Mesenchymal stem cell (in vitro differentiated cells and primary cell): ENCODE measurements at regions not wholly inside any gene's neighbourhood (a gene's known extent, or its start where the extent isn't known, plus 50 kb on each side); places are given as distances from the start of the nearest gene placed in this dataset.

Experiments used
- DNase-seq: peaks from one replicate; pipeline ENCODE4 v3.0.0-alpha.2; 2013
- H2AFZ ChIP-seq: one replicate; pipeline ENCODE4 v1.6.1; 2013; ENCODE audit warnings: low read depth, mild to moderate bottlenecking, control low read depth, inconsistent platforms, low read length, moderate library complexity
- H2AK5ac ChIP-seq: 2 replicates; pipeline ENCODE4 v1.6.1; 2013; ENCODE audit warnings: low read length, moderate library complexity, mild to moderate bottlenecking, inconsistent platforms; ENCODE audit not compliant: severe bottlenecking
- H2BK120ac ChIP-seq: one replicate; pipeline ENCODE4 v1.6.1; 2013; ENCODE audit warnings: low read depth, mild to moderate bottlenecking, inconsistent platforms, low read length, moderate library complexity
- H2BK12ac ChIP-seq, 2 experiments: one replicate each; pipeline ENCODE4 v1.6.1; 2013; ENCODE audit warnings: inconsistent platforms in 2 of 2, low read length in 2 of 2, mild to moderate bottlenecking in 2 of 2, moderate library complexity in 2 of 2, control low read depth in 1 of 2
- H2BK15ac ChIP-seq: one replicate; pipeline ENCODE4 v1.6.1; 2013; ENCODE audit warnings: mild to moderate bottlenecking, low read depth, inconsistent platforms; ENCODE audit not compliant: poor library complexity, severe bottlenecking
- H2BK5ac ChIP-seq: 2 replicates; pipeline ENCODE4 v1.6.1; 2013; ENCODE audit warnings: low read depth, mild to moderate bottlenecking, low read length, control low read depth, inconsistent platforms; ENCODE audit not compliant: poor library complexity, severe bottlenecking
- H3K14ac ChIP-seq, 2 experiments: one replicate each; pipeline ENCODE4 v1.6.1; 2013; ENCODE audit warnings: inconsistent platforms in 2 of 2, low read length in 2 of 2, control low read depth in 1 of 2, mild to moderate bottlenecking in 1 of 2, moderate library complexity in 1 of 2
- H3K18ac ChIP-seq, 2 experiments: one replicate each; pipeline ENCODE4 v1.6.1; 2013; ENCODE audit warnings: inconsistent platforms in 2 of 2, low read length in 2 of 2, control low read depth in 1 of 2, low read depth in 1 of 2, mild to moderate bottlenecking in 1 of 2
- H3K23ac ChIP-seq, 2 experiments: one replicate each; pipeline ENCODE4 v1.6.1; 2013; ENCODE audit warnings: inconsistent platforms in 2 of 2, low read length in 2 of 2, mild to moderate bottlenecking in 2 of 2, moderate library complexity in 2 of 2, control low read depth in 1 of 2
- H3K27ac ChIP-seq: 2 replicates; pipeline ENCODE4 v1.5.1; 2013; ENCODE audit warnings: mild to moderate bottlenecking, moderate library complexity, low read length, control low read depth, inconsistent platforms; ENCODE audit not compliant: poor library complexity, severe bottlenecking
- H3K27me3 ChIP-seq, 2 experiments: 2 replicates each; pipeline versions ENCODE4 v1.6.1 to v1.7.0; 2013; ENCODE audit warnings: low read length in 2 of 2, mild to moderate bottlenecking in 2 of 2, moderate library complexity in 2 of 2, control low read depth in 1 of 2, inconsistent platforms in 1 of 2; ENCODE audit not compliant: control insufficient read depth in 1 of 2, insufficient read depth in 1 of 2
- H3K36me3 ChIP-seq, 2 experiments: 2 replicates each; pipeline versions ENCODE4 v1.6.1 to v1.7.0; 2013; ENCODE audit warnings: low read length in 2 of 2, control low read depth in 1 of 2, inconsistent platforms in 1 of 2, low read depth in 1 of 2, mild to moderate bottlenecking in 1 of 2; ENCODE audit not compliant: insufficient read depth in 2 of 2, control insufficient read depth in 1 of 2
- H3K4ac ChIP-seq, 2 experiments: one replicate each; pipeline ENCODE4 v1.6.1; 2013; ENCODE audit warnings: inconsistent platforms in 2 of 2, low read length in 2 of 2, mild to moderate bottlenecking in 2 of 2, moderate library complexity in 2 of 2, control low read depth in 1 of 2, low read depth in 1 of 2
- H3K4me1 ChIP-seq: 2 replicates; pipeline ENCODE4 v1.6.1; 2013; ENCODE audit warnings: low read depth, low read length, control low read depth; ENCODE audit not compliant: control insufficient read depth, insufficient read depth
- H3K4me2 ChIP-seq: 2 replicates; pipeline ENCODE4 v1.6.1; 2013; ENCODE audit warnings: low read length, mild to moderate bottlenecking, inconsistent platforms; ENCODE audit not compliant: poor library complexity, severe bottlenecking
- H3K4me3 ChIP-seq, 2 experiments: 2 replicates each; pipeline versions ENCODE4 v1.5.1 to v1.7.0; 2013; ENCODE audit warnings: low read length in 2 of 2, mild to moderate bottlenecking in 2 of 2, control low read depth in 1 of 2, low read depth in 1 of 2; ENCODE audit not compliant: insufficient read depth in 1 of 2
- H3K79me1 ChIP-seq: replicated peaks from 2 replicates; pipeline ENCODE4 v1.6.1; 2013; ENCODE audit warnings: mild to moderate bottlenecking, control low read depth, low read length, inconsistent platforms; ENCODE audit not compliant: poor library complexity, severe bottlenecking
- H3K9ac ChIP-seq: 2 replicates; pipeline ENCODE4 v1.7.0; 2013; ENCODE audit warnings: mild to moderate bottlenecking, low read length, moderate library complexity
- H3K9me3 ChIP-seq: 2 replicates; pipeline ENCODE4 v1.7.0; 2013; ENCODE audit warnings: mild to moderate bottlenecking, low read length; ENCODE audit not compliant: control insufficient read depth
- H4K8ac ChIP-seq: one replicate; pipeline ENCODE4 v1.6.1; 2013; ENCODE audit warnings: inconsistent platforms, mild to moderate bottlenecking, low read length, moderate library complexity
- H4K91ac ChIP-seq: one replicate; pipeline ENCODE4 v1.6.1; 2013; ENCODE audit warnings: mild to moderate bottlenecking, low read length, inconsistent platforms
- WGBS: methylation state at CpG from one replicate; pipeline ENCODE4 v1.1.7; 2013; ENCODE audit warnings: mixed read lengths; 5-methylcytosine and 5-hydroxymethylcytosine counted together

DNA sequence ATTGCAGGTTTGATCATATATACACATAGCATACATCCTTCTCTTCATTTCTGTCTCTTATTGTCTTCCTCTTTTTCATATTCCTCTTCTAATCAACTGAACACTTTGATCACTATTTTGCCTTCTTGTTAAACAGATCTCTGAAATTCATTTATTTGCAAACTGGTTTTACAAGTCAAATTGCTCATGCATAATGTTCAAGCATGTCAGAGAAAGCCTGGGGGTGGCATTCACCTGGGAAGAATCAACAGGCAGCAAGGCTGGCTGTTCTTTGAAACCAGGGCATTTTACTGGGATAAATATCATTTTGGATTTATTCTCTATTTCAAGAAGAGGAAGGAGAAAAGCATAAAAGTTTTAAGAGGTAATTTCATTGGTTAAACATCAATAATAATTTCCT lies 66.9 kb upstream of the LRATD1 start:
- no peak overlapping the region for H3K23ac ChIP-seq
- no peak overlapping the region for H2BK5ac ChIP-seq
- H3K27me3 ChIP-seq, result no peaks in the 10 kb centered on the region
- H3K4me2 ChIP-seq, result no peak overlapping the region
- H4K8ac ChIP-seq, result no peak overlapping the region
- H2BK12ac ChIP-seq, result no peak overlapping the region
- no peak overlapping the region for H2AFZ ChIP-seq
- peaks cover 3% of the 10 kb centered on the region for H3K9me3 ChIP-seq
- H2BK15ac ChIP-seq, result no peak overlapping the region
- no peaks in the 10 kb centered on the region for H3K36me3 ChIP-seq
- H3K27ac ChIP-seq, result no peak overlapping the region
- H3K79me1 ChIP-seq, result no peaks in the 10 kb centered on the region
- H3K4ac ChIP-seq, result no peak overlapping the region
- H2BK120ac ChIP-seq, result no peak overlapping the region
- no peak overlapping the region for H2AK5ac ChIP-seq
- H3K4me1 ChIP-seq, result no peaks in the 10 kb centered on the region
- no peak overlapping the region for H3K9ac ChIP-seq
- H3K18ac ChIP-seq, result no peak overlapping the region
- H4K91ac ChIP-seq, result no peak overlapping the region
- no peak for DNase-seq
- no peak overlapping the region for H3K14ac ChIP-seq
- no peak overlapping the region for H3K4me3 ChIP-seq

DNA sequence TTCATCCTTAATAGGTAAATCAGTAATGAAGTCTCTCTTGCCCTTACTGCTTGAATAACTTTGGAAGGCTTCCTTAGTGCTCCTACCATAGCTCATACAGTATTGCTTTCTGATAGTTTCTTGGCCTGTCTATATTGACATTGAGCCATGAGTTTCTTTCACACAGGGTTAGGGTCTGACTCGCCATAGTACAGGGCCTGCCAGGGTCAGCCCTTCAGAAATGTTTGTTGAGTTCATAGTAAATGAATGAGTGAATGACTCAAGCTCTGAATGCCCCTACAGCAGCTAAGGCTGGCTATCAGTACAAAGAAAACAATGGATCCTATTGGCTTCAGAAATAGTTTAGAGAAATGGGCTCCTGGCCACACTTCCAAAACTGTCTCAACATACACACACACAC lies 65.0 kb upstream of the LRATD1 start:
- DNase-seq, result no peak
- Histone ChIP-seq H4K91ac (no peak overlapping the region), H2BK120ac (no peak overlapping the region), H3K9ac (no peak overlapping the region), H2BK5ac (no peak overlapping the region), H2BK12ac (no peak overlapping the region), H3K27ac (no peak overlapping the region), H3K23ac (no peak overlapping the region), H3K36me3 (no peaks in the 10 kb centered on the region), H2BK15ac (no peak overlapping the region), H3K9me3 (peaks cover 3% of the 10 kb centered on the region), H3K27me3 (no peaks in the 10 kb centered on the region), H3K79me1 (no peaks in the 10 kb centered on the region), H3K14ac (no peak overlapping the region), H3K4ac (no peak overlapping the region), H4K8ac (no peak overlapping the region), H3K18ac (no peak overlapping the region), H3K4me2 (no peak overlapping the region), H2AK5ac (no peak overlapping the region), H2AFZ (no peak overlapping the region), H3K4me3 (no peak overlapping the region), H3K4me1 (no peaks in the 10 kb centered on the region)
- 60% methylated on average over 1 of the region's 1 CpG for WGBS

DNA sequence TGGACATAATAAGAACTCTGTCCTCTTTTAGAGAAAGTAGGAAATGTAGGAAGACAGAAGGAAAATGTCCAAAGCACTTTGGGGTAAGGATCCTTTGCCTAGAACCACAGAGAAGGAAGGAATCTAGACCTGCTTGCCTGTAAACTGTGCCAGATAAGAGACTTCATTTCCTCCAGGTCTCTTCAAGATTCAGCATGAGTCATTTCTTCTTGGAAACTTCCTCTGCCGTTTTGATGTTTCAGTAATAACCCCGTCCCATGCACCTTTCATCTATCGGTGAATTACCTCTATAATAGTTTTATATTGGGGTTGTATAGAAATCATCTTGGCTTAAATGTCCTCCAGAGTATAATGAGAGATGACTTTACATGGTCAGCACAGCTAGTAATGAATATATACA lies 63.2 kb upstream of the LRATD1 start:
- H2BK12ac ChIP-seq, result no peak overlapping the region
- no peak overlapping the region for H3K18ac ChIP-seq
- no peak overlapping the region for H2AK5ac ChIP-seq
- H4K8ac ChIP-seq, result no peak overlapping the region
- H3K27me3 ChIP-seq, result no peaks in the 10 kb centered on the region
- H3K36me3 ChIP-seq, result no peaks in the 10 kb centered on the region
- no peaks in the 10 kb centered on the region for H3K4me1 ChIP-seq
- H3K79me1 ChIP-seq, result no peaks in the 10 kb centered on the region
- H2AFZ ChIP-seq, result no peak overlapping the region
- no peak overlapping the region for H3K4me3 ChIP-seq
- no peak overlapping the region for H3K23ac ChIP-seq
- H2BK15ac ChIP-seq, result no peak overlapping the region
- H3K14ac ChIP-seq, result no peak overlapping the region
- 57% methylated on average over 1 of the region's 3 CpGs for WGBS
- DNase-seq, result no peak
- H2BK5ac ChIP-seq, result no peak overlapping the region
- H3K9ac ChIP-seq, result no peak overlapping the region
- no peak overlapping the region for H4K91ac ChIP-seq
- H3K27ac ChIP-seq, result no peak overlapping the region
- no peak overlapping the region for H3K4me2 ChIP-seq
- no peak overlapping the region for H3K4ac ChIP-seq
- H3K9me3 ChIP-seq, result peaks cover 3% of the 10 kb centered on the region
- no peak overlapping the region for H2BK120ac ChIP-seq

DNA sequence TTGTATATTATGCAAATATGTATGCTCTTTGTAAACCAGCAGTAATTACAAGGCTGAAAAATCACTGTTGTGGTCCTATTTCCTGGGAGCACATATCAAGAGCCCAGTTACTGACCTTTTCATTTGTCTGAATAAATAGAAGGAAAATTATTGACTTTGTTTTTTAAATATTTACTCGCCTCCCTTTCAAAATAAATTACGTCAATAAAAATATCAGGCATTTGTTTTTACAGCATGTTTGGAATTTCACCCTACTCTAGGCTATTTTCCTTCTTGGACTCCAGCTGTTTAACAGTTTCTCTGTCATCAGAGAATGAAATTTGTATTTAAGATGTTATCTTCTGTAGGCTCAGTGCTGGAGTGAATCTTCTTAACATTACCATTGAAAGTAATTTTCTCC lies 59.9 kb upstream of the LRATD1 start:
- H3K14ac ChIP-seq, result no peak overlapping the region
- no peaks in the 10 kb centered on the region for H3K36me3 ChIP-seq
- H3K4me3 ChIP-seq, result no peak overlapping the region

More for the DNA sequence above, 59.9 kb upstream of the LRATD1 start:
- Histone ChIP-seq H3K27ac (no peak overlapping the region), H2AFZ (no peak overlapping the region), H4K91ac (no peak overlapping the region), H3K4me1 (no peaks in the 10 kb centered on the region), H2BK12ac (no peak overlapping the region), H2BK5ac (no peak overlapping the region), H4K8ac (no peak overlapping the region), H3K4ac (no peak overlapping the region), H3K27me3 (no peaks in the 10 kb centered on the region), H2AK5ac (no peak overlapping the region), H3K4me2 (no peak overlapping the region), H2BK120ac (no peak overlapping the region), H3K18ac (no peak overlapping the region), H3K79me1 (no peaks in the 10 kb centered on the region), H2BK15ac (no peak overlapping the region), H3K23ac (no peak overlapping the region), H3K9me3 (peaks cover 3% of the 10 kb centered on the region), H3K9ac (no peak overlapping the region)
- WGBS, result no CpG with 5 or more reads among the region's 2 CpGs
- DNase-seq, result no peak
